HCT116 (cell line): ENCODE measurements at regions not wholly inside any gene's neighbourhood (a gene's known extent, or its start where the extent isn't known, plus 50 kb on each side); places are given as distances from the start of the nearest gene placed in this dataset.

ENCODE experiments used
- CTCF ChIP-seq, 3 experiments: fragments of 200-600 bp in 1 of 3; sonication (generic) in 1 of 3; IDR thresholded peaks in 2 of 3; conservative IDR thresholded peaks in 1 of 3; 2 replicates each; pipeline ENCODE4 v1.5.1; 2012 to 2017; ENCODE audit warnings: low read depth in 2 of 3, low read length in 2 of 3, antibody characterized with exemption in 1 of 3, borderline replicate concordance in 1 of 3, control low read depth in 1 of 3, mild to moderate bottlenecking in 1 of 3, mixed read lengths in 1 of 3, mixed run types in 1 of 3, moderate library complexity in 1 of 3; ENCODE audit not compliant: insufficient read depth in 1 of 3
- EGR1 ChIP-seq: IDR thresholded peaks from 2 replicates; pipeline ENCODE4 v1.6.1; 2012; ENCODE audit warnings: low read depth
- EZH2 ChIP-seq: fragments of 200-600 bp; sonication (generic); IDR thresholded peaks from 2 replicates; pipeline ENCODE4 v1.6.1; 2017; ENCODE audit warnings: antibody characterized with exemption, mixed run types
- JUND ChIP-seq: IDR thresholded peaks from 2 replicates; pipeline ENCODE4 v1.6.1; 2012
- MAX ChIP-seq: IDR thresholded peaks from 2 replicates; pipeline ENCODE4 v1.6.1; 2012
- POLR2A ChIP-seq: IDR thresholded peaks from 2 replicates; pipeline ENCODE4 v1.7.0; 2011; ENCODE audit warnings: borderline replicate concordance; ENCODE audit not compliant: insufficient read depth, insufficient read length; ENCODE audit errors: extremely low read depth
- POLR2AphosphoS5 ChIP-seq: IDR thresholded peaks from 2 replicates; pipeline ENCODE4 v1.6.1; 2011; ENCODE audit warnings: mild to moderate bottlenecking, low read depth, low read length, moderate library complexity
- RAD21 ChIP-seq: IDR thresholded peaks from 2 replicates; pipeline ENCODE4 v1.6.1; 2012; ENCODE audit warnings: low read depth, mild to moderate bottlenecking
- SRF ChIP-seq: IDR thresholded peaks from 2 replicates; pipeline ENCODE4 v1.6.1; 2012; ENCODE audit warnings: low read depth
- ZFX ChIP-seq: fragments of 450-650 bp; IDR thresholded peaks from 2 replicates; pipeline ENCODE4 v1.6.1; 2017
- ZNF274 ChIP-seq: fragments of 200-500 bp; sonication (Bioruptor generic); IDR thresholded peaks from 2 replicates; pipeline ENCODE4 v1.6.1; 2014; ENCODE audit warnings: mild to moderate bottlenecking, low read depth, low read length, inconsistent platforms

- TF ChIP-seq CTCF (IDR thresholded peaks at IDR 0.05 in 2 of 3, conservative IDR thresholded peaks at IDR 0.05 in 1 of 3; ENCODE audit: borderline replicate concordance in 1 of 3, insufficient read depth in 1 of 3, low read depth in 2 of 3, low read length in 2 of 3) (no peak), EGR1 (no peak), POLR2A (no peak), POLR2AphosphoS5 (no peak), MAX (no peak), EZH2 (no peak), ZFX (no peak), SRF (no peak), ZNF274 (no peak), RAD21 (no peak), JUND (no peak)
Measured at GRCh38 chr11:45345491-45345890, 59.4 kb upstream of the SYT13 start.
